Islet precursor cell (in vitro differentiated cells): ENCODE measurements at regions not wholly inside any gene's neighbourhood (a gene's known extent, or its start where the extent isn't known, plus 50 kb on each side); places are given as distances from the start of the nearest gene placed in this dataset.
A peak's percentile ranks its signal among the peaks of the same experiment; 100 is the strongest.

Source experiments
- DNase-seq: peaks from one replicate; pipeline ENCODE4 v3.0.0-alpha.2; 2018

DNA sequence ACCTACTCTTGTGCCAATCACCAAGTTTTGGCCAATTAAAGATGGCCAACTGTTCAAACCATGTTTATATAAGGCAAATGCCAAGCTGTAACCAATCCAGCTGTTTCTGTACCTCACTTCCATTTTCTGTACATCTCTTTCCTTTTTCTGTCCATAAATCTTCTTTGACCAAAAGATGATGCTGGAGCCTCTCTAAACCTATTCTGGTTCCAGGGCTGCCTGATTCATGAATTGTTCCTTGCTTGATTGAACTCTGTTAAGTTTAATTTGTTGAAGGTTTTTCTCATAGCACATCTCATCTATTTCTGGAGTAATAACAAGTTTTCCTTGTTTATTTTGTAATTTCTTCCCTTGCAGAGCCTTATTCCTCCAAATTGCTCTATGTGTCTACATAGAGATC is 115.3 kb upstream of the SMAD3 start:
- no peak for DNase-seq

DNA sequence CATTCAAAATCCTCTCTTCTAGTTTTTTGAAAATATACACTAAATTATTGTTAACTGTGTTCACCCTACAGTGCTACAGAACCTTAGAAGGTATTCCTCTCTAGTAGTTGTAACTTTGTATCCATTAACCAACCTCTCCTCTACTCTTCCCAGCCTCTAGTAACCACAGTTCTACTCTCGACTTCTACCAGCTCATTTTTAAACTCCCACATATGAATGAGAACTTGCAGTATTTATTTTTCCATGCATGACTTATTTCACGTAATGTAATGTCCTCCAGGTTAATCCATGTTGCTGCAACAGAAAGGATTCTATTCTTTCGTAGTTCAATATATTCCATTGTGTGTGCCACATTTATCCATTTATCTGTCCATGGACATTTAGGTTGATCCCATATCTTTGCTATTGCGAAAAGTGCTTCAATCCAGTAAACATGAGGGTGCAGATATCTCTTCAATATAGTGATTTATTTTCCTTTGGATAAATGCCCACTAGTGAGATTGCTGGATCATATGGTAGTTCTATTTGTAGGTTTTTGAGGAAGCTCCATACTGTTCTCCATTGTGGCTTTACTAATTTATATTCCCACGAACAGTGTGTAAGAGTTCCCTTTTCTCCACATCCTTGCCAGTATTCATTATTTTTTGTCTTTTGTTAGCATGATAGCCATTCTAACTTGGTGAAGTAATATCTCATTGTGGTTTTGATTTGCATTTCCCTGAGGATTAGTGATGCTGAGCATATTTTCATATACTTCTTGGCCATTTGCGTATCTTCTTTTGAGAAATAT is 113.7 kb upstream of the SMAD3 start:
- no peak for DNase-seq

DNA sequence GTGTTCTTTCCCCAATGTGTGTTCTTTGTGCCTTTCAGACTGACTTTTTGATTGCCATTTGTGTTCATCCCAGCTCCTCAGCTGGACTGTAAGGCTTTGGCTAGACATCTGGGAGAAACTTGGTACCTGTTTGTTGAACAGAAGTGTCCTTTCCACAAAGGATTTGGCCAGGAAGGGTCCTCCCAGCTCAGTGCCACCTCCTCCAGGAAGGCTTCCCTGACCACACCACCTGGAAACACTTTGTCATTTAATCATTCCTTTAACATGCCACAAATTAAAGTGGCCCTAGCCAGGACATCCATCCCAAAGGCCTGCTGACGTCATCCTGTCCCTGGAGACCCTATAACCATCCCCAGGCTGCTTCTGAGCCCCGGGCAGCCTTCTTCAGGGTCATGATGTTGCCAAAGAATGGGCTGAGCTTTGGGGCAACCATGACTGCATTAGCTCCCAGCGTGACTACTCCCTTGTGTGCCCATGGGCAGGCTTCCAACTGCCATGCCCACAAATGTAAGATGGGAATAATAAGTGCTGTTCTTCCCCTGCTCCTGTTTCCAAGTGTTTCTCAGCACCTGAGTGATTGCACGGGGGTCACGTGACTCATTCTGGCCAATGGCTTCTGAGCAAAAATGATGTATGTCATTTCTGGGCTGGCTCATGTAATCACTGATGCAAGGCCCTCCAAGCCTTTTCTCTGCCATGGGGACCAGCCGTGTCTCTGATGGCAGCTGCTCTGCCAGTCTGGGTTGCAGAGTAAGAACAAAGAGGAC is 112.5 kb upstream of the SMAD3 start:
- no peak for DNase-seq

DNA sequence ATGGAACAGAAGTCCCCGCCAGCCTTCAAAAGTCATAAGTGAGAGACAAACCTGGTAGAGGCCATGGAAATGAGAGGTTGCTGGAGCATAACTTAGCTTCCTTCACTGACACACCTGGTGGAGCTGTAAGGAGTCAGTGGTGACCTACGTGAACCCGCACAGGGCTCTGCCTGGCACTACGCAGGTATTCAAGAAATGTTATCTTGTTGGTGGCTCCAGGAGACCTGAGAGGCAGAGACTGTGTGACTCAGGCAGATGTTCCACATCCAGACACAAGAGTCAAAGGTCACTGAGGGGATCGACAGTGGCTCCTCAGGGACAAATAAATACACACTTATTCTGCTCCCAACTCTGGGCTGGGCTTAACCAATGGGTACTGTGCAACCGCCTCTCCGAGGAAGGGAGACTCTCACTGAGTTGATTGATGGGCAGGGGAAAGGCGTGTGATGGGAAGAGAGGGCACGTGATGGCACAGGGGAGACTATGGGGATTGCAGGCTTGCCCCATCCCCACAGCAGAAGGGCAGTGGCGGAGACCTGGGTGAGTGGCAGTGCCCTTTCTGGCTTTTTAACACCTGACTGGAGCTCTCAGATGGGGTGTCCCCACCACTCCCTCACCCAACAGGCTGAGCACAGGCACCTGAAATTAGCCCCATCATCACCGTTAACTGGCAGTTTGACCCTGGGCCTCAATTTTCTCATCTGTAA is 111.7 kb upstream of the SMAD3 start:
- peak; percentile 70 for DNase-seq

DNA sequence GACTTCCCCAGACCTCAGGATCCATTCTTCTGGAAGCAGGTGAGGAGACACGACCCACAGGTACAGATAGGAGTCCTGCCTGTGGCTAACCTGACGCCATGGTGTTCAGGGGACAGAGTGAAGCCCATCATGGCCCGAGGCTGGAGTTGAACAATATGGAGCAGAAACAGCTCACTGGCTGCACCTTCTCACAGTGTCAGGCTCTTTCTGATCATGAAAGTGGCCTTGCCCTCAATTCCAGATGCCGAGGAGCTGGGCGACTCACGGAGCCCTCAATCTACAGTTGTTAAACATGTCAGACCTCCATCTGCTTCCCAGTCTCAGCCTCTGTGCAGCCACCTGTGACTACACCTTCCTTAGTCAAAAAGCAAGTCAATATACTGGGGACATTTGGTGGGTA is 110.8 kb upstream of the SMAD3 start:
- no peak for DNase-seq

DNA sequence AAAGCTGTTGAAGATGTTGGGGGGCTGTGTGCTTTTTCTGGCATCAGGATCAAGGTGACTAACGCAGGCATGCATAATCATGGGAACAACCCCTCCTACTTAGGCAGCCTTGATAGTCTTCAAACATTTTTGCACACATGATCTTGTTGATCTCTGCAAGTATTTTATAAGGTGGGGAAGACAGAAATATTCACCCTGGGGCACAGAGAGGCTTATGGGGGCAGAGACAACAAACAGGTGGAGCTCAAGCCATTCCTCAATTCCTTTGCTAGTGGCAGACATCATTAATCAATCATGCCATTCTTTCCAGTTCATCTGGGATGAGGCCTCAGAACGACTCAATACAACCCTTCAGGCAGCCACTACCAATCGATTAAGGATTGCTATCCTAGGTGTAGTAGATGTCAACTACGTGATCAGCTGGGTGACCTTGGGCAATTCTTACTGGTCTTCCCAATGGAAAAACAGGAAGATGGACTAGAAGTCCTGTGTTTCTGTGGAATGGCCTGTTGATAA is 110.3 kb upstream of the SMAD3 start:
- no peak for DNase-seq

DNA sequence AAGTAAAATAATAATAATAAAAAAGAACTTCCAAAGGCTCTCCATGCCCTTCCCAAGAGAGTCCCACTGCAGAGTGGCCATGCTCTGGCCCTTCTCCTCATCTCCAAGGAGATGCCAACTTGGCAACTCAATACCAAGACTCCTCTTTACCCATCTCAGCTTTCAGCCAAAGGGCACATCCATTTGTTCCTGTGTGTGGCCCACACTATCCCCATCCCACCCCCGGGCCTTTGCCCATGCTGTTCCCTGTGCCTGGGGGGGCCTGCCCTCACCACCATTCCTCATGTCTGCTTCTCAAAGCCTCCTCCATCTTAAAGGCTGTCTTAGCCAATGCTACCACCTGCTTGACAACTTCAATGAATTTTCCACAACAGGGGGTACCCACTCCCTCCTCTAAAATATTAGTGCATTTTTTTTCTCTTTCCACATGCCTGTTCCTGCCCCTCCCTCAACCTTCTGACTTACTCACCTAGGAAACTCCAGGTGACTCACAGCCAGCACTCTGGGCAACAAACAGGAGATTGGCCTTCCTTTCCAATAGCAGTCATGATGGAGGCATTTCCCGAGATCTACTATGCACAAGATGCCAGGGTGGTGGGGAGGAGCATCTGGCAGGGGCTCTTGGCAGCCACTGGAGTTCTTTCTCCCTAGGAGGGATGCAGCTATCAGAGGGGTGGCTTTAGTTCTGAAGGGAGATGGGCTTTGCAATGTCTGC is 109.4 kb upstream of the SMAD3 start:
- peak; percentile 84 for DNase-seq

DNA sequence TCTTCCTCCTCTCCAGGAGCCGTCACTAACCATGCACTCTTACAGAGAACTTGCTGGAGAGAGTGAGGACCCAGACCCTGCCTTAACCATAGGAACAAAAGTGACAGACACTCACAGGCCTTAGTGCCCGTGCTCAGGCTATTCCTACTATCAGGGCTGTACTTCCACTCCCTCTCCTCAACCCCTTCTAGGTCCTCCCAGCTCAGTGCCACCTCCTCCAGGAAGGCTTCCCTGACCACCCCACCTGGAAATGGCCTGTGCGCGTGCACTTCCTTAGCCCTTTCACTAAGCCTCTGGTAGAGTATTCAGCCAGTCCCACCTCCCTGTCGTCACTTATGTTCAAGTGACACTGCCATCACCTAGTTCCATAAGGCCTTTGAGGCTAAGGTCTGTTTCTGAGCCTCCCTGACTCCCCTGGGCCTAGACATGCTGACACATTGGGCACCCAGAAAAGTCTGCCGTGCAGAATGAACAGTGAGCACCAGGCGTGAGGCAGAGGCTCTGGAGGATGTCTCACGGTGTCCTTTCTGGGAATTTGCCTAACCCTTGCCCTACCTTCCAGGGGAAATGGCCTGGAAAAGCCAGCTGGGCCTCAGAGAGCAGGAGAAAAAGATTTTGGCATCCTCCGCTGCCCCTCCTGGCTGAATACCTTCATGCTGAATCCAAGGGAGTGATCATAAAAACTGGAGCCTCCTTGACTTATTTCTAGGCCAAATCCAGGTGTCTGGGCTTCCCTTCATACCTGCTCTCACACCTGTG is 108.6 kb upstream of the SMAD3 start:
- no peak for DNase-seq

DNA sequence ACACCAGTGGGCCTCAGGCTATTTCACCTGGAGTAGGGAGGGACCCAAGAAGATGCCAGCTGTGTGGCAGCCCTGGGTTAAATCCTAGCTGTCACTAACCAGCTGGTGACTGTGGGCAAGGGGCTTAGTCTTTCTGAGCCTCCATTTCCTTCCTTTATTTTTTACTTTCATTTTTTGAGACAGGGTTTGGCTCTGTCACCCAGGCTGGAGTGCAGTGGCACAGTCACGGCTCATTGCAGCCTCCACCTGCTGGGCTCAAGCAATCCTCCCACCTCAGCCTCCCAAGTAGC is 108.0 kb upstream of the SMAD3 start:
- DNase-seq, result no peak

DNA sequence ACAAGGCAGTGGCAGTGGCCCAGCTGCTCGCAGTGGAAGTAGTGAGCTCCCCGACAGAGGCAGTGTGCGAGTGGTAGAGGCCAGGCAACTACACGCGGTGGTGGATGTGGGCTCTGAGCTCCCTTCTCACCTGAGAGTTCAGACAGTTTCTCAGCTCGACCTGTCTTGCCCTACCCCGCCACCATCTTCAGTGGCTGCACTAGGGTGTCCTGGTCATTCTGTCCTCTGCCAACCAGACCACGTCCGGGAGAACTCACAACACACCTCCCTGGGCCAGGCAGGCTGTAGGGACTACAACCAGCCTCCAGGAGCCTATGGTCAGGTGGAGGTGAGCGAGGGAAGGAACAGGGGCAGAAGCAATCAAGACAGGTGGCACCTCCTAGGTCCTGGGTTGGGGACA is 106.3 kb upstream of the SMAD3 start:
- no peak for DNase-seq

DNA sequence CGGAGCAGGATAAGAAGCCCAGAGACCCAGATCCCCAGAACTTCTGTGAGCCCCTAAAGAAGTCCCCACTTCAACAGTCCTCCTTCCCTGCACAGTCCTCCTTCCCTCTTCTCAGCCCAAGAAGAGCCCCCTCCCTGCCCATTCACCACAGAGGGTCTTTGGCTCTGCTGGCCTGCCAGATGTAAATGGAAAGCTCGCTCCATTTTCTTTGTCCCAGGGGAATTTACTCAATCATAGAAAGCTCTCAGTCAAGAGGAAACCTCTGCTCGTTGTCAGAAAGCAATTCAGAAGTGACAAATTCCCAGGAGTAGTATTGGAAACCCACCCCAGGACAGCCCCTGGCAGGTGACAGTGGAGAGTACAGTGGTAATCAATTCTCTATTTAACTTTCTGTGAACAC is 105.5 kb upstream of the SMAD3 start:
- DNase-seq, result no peak

DNA sequence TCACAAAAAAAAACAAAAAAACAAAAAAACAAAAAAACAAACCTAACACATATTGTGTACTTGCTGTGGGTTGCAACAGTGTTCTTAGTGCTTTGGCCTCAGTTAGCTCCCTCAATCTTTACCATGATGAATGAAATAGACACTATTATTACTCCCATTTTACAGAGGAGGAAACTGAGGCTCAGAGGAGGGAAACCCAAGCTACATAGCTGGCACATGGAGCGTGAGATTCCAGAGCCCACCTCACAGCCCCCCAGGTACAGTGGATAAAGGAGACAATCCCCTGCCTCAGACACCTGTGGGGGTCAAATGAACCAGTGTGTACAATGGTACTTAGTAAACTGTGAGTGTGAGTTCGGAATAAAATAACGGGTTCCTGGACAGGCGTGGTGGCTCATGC is 104.9 kb upstream of the SMAD3 start:
- DNase-seq, result no peak

DNA sequence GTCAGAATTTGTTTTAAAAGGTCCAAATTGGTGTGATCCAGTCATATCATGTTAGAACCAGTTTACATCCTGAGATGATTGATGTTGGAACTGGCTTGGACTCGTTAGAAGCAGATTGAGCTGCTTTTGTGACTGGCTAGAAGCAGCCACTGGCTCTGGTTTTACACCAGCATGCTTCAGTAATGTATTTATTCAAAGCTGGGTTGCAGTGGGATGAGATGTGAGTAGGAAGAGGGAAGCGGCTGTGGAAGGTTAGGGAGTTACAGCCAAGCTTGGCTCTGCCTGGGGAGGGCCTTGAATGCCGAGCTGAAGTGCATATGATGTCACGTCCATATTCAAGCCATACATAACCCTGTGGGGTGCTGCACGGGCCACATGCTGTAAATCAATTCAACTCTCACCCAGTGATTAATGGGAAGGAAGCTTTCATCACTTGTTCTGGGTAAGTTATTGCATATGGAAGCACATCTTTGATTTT is 104.0 kb upstream of the SMAD3 start:
- DNase-seq, result no peak

DNA sequence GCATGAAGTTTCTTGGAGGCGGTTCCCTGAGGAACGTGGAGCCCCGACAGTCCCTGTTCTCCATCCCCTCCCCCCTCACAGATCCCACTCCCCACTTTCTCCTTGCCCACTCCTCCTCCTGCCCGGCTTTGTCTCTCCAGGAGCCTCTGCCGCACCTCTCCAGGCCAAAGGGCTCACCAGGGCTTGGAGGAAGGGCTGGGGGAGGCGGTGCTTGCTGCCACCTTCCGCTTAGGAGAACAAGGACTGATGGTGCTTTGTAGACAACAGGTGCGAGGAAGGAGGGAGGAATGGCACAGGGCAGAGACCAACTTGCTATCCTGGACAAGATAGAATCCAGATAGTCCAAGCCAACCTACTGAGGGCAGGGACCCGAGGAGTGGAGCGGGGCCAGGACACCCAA is 103.5 kb upstream of the SMAD3 start:
- DNase-seq, result no peak

DNA sequence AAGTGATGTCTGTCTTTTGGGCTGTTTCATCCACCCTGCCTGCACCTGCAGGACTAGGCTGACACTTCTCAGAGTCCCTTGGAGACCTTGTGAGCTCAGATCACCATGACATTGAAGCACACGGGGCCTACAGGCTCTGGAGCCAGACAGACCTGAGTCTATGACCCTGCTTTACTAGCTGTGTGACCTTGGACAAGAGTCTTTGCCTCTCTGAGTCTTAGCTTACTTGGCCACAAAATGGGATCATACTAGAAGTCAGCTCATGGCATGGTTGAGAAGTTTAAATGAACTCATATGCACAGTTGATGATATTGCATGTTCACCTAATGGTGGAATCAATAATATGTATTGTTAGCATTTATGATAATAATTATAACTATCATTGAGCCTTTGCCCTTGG is 102.9 kb upstream of the SMAD3 start:
- no peak for DNase-seq

DNA sequence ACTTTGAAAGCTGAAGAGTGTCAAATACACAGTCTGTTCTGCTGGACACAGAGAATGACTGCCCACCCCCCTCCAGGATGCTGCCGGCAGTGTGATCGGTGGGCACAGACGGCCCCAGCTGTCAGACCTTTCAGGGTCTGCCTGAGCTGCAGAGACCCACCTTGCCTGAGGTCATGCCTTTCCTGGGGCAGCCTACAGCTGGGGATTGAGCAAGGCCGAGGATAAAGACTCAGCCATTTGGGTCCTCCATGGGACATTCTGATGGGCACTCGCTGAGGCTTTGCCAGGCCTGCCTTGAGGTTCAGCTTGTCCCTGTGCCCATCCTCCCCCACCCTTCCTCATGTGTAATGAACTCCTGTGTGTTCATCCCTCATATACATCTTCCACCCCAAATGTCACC is 102.3 kb upstream of the SMAD3 start:
- DNase-seq, result no peak

DNA sequence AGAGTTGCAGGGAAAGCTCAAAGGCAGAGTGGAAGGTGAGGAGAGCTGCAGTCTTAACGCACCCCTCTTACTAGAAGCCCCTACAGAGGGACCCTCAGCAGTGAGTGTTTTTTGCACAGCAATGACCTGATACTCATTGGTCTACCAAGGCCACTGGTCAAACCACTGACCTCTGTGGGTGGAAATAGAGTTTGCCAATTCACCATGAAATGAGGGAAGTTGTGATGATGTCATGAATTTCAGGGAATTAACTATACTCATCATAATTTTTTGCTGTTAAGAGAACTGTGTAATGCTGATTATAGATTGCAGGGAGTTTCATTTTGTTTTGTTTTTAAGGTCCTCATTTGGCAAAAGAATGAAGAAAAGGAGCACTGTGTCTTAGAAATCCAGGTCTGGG is 101.7 kb upstream of the SMAD3 start:
- no peak for DNase-seq

DNA sequence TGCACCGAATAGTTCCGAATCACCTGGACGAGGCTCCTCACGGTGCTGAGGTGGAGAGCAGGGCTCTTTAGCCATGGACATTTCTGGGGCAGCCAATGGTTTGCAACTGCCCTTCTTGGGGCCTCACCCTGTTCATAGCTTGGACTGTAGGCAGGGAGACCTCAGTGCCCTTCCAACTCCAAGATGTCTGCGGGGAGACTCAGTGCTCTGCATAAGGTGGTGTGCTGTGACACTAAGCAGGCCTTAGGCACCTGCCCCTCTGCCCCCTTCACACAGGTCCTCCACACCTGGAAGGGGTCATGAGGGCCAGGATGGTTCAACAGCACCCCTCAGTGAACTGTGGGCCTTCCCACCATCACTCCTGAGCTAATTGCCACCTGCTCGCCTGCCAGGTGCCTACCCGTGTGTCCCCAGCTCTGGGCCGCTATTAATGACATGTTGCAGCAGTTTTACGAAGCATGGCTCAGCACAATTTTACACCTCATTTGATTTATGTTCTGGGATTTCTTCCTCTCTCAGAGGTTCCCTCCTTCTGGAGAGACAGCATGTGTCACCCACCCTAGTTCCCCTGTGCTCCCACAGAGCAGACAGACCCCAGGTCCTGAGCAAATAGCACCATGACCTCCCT is 101.2 kb upstream of the SMAD3 start:
- no peak for DNase-seq

DNA sequence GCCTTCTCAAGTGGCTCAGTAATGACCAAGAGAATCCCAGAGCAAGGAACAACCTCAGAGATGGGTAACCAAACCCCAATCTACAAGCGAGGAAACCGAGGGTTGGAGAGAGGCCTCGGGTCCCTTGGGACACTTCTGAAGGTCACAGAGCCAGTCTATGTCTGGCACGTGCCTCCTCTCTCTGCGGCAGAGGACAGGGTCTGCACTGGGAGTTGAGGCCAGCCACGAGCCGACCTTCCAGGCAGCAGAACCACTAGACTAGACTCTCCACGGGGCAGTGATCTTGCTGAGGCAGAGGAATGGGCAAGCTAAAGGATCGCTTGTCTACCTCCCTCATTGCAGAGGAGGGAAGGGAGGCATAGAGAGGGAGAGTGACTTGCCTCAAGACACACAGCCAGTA is 100.6 kb upstream of the SMAD3 start:
- DNase-seq, result no peak

DNA sequence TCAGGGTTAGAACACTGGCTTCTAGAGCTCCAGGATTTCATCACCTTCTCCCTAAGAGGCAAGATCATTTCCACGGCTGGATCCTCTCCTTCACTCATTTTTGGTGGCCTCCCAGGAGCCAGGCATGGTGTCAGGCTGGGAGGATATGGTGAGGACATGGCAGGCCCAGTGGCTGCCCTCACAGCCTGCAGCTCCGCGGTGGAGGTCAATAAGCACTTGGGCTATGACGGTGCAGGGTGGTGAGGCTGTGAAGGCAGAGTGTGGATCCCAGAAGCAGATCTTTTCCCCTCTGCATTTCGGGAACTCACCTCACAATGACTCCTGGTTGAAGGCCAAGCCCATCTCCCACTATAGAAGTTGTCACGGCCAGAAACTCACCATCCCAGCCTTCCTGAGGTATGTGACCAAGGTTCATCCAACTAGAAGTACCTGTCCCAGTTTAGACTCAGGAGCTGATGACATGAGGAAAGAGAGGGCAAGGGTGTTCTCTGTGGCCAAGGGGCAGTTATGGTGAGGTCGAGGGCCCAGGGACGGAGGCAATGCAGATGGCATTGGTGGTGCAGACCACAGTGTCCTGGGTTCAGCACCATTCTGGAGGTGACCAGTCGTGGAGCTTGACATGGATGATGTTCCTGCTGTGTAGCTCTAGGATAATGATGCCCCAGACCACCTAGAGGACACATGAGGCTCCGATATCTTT is 100.1 kb upstream of the SMAD3 start:
- DNase-seq, result no peak

DNA sequence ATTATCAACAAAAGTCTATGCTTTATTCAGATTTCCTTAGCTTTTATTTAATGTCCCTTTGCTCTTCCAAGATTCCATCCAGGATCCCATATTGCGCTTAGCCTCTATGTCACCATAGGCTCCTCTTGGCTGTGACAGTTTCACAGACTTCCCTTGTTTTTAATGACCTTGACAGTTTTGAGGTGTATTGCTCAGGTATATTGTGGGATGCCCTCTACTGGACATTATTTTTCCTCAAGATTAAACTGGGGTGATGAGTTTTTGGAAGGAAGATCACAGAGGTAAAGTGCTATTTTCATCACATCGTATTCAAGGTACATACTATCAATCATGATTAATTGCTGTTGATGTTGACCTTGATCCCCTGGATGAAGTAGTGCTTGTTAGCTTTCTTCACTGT is 99.1 kb upstream of the SMAD3 start:
- DNase-seq, result no peak
